IMR-90 (cell line): ENCODE measurements at regions not wholly inside any gene's neighbourhood (a gene's known extent, or its start where the extent isn't known, plus 50 kb on each side); places are given as distances from the start of the nearest gene placed in this dataset.

Source experiments
- ATAC-seq: fragments of 200-7000 bp; cut with Tn5 transposase; 2 replicates; pipeline ENCODE4 v1.9.1; 2020; ENCODE audit warnings: low read depth, mild to moderate bottlenecking, moderate library complexity
- BruUV-seq: library from RNA; stranded (reverse); fragments of 400-500 nt; replicated peaks from 2 replicates; lab custom pipeline; 2021; lab: Mats Ljungman, UMichigan
- CTCF ChIA-PET: fragments of 300-600 bp; formaldehyde crosslinking; extraction: SDS; loops from one replicate; lab custom pipeline; 2021; ENCODE audit warnings: antibody characterized with exemption; lab: Yijun Ruan, JAX
- POLR2A ChIA-PET: fragments of 300-600 bp; sonication (Branson Sonifier 250); formaldehyde crosslinking; loops from one replicate; lab custom pipeline; 2022; ENCODE audit warnings: antibody characterized with exemption; ENCODE audit not compliant: unreplicated experiment; lab: Charles Lee
- DNase-seq: peaks from one replicate; pipeline ENCODE4 v3.0.0; 2013
- H2AFZ ChIP-seq: replicated peaks from 2 replicates; pipeline ENCODE3; 2013; ENCODE audit warnings: low read length, mild to moderate bottlenecking; ENCODE audit not compliant: poor library complexity
- H2AK5ac ChIP-seq: 2 replicates; pipeline ENCODE4 v1.6.1; 2013; ENCODE audit warnings: low read depth, low read length, inconsistent platforms
- H2AK9ac ChIP-seq: replicated peaks from 2 replicates; pipeline ENCODE3; 2013; ENCODE audit warnings: mild to moderate bottlenecking, low read depth, low read length, moderate library complexity; ENCODE audit not compliant: poor library complexity
- H2BK120ac ChIP-seq: 2 replicates; pipeline ENCODE4 v1.6.1; 2013; ENCODE audit warnings: low read depth, low read length, inconsistent platforms
- H2BK15ac ChIP-seq: 3 replicates; pipeline ENCODE4 v1.6.1; 2013; ENCODE audit warnings: low read depth, low read length, inconsistent platforms
- H2BK20ac ChIP-seq: 2 replicates; pipeline ENCODE4 v1.6.1; 2013; ENCODE audit warnings: low read depth, mild to moderate bottlenecking, inconsistent platforms, low read length, moderate library complexity
- H2BK5ac ChIP-seq: 2 replicates; pipeline ENCODE4 v1.6.1; 2013; ENCODE audit warnings: mild to moderate bottlenecking, low read depth, low read length, inconsistent platforms; ENCODE audit not compliant: poor library complexity, severe bottlenecking
- H3K14ac ChIP-seq: replicated peaks from 2 replicates; pipeline ENCODE4 v1.6.1; 2013; ENCODE audit warnings: low read depth, low read length, inconsistent platforms
- H3K18ac ChIP-seq: 2 replicates; pipeline ENCODE4 v1.6.1; 2013; ENCODE audit warnings: low read depth, low read length, control low read depth
- H3K23ac ChIP-seq: 2 replicates; pipeline ENCODE4 v1.6.1; 2013; ENCODE audit warnings: low read depth, low read length, inconsistent platforms
- H3K27ac ChIP-seq: 2 replicates; pipeline ENCODE4 v1.5.1; 2013; ENCODE audit warnings: mild to moderate bottlenecking, control low read depth, low read length; ENCODE audit not compliant: insufficient read depth
- H3K27me3 ChIP-seq: 2 replicates; pipeline ENCODE4 v1.6.1; 2013; ENCODE audit warnings: low read length; ENCODE audit not compliant: control insufficient read depth, insufficient read depth
- H3K36me3 ChIP-seq: 2 replicates; pipeline ENCODE4 v1.6.1; 2013; ENCODE audit warnings: low read length, mixed read lengths; ENCODE audit not compliant: control insufficient read depth, insufficient read depth
- H3K4ac ChIP-seq: 2 replicates; pipeline ENCODE4 v1.6.1; 2013; ENCODE audit warnings: low read depth, low read length, inconsistent platforms
- H3K4me1 ChIP-seq: 2 replicates; pipeline ENCODE4 v1.6.1; 2013; ENCODE audit warnings: low read length, mixed read lengths; ENCODE audit not compliant: control insufficient read depth, insufficient read depth
- H3K4me2 ChIP-seq: 2 replicates; pipeline ENCODE4 v1.6.1; 2013; ENCODE audit warnings: low read depth, mild to moderate bottlenecking, control low read depth, low read length, moderate library complexity
- H3K4me3 ChIP-seq: 2 replicates; pipeline ENCODE4 v1.5.1; 2013; ENCODE audit warnings: low read depth, mild to moderate bottlenecking, control low read depth, low read length, moderate library complexity; ENCODE audit not compliant: insufficient read depth
- H3K56ac ChIP-seq: 2 replicates; pipeline ENCODE4 v1.6.1; 2013; ENCODE audit warnings: low read length, inconsistent platforms; ENCODE audit not compliant: insufficient read depth; ENCODE audit errors: extremely low read depth
- H3K79me1 ChIP-seq, 2 experiments: 2 replicates each; pipeline ENCODE4 v1.6.1; 2013; ENCODE audit warnings: low read length in 2 of 2, inconsistent platforms in 1 of 2, low read depth in 1 of 2
- H3K9ac ChIP-seq: 2 replicates; pipeline ENCODE4 v1.6.1; 2013; ENCODE audit warnings: low read depth, low read length, control low read depth
- H3K9me1 ChIP-seq: 2 replicates; pipeline ENCODE4 v1.6.1; 2013; ENCODE audit warnings: low read length, inconsistent platforms; ENCODE audit not compliant: insufficient read depth
- H3K9me3 ChIP-seq: 2 replicates; pipeline ENCODE4 v1.6.1; 2013; ENCODE audit warnings: low read length; ENCODE audit not compliant: control insufficient read depth, insufficient read depth
- H4K20me1 ChIP-seq: 2 replicates; pipeline ENCODE4 v1.6.1; 2013; ENCODE audit warnings: low read length, inconsistent platforms; ENCODE audit not compliant: insufficient read depth
- H4K5ac ChIP-seq: 2 replicates; pipeline ENCODE4 v1.6.1; 2013; ENCODE audit warnings: mild to moderate bottlenecking, low read depth, low read length, control low read depth
- H4K8ac ChIP-seq, 2 experiments: 2 replicates each; pipeline ENCODE4 v1.6.1; 2013; ENCODE audit warnings: low read depth in 2 of 2, low read length in 2 of 2, control low read depth in 1 of 2, inconsistent platforms in 1 of 2
- H4K91ac ChIP-seq: 2 replicates; pipeline ENCODE4 v1.6.1; 2013; ENCODE audit warnings: low read depth, low read length, inconsistent platforms; ENCODE audit not compliant: insufficient read depth
- MAFK ChIP-seq: IDR thresholded peaks from 2 replicates; pipeline ENCODE4 v1.6.1; 2012; ENCODE audit warnings: low read depth, low read length, improper control_type of control experiment
- WGBS, 2 experiments: methylation state at CpG; one replicate each; pipeline versions ENCODE4 v1.1.5 to v1.1.7; 2013; ENCODE audit warnings: missing lambda C conversion rate in 2 of 2; ENCODE audit not compliant: insufficient read length in 1 of 2; ENCODE audit errors: extremely low coverage in 2 of 2; 5-methylcytosine and 5-hydroxymethylcytosine counted together
- dilution Hi-C: fragments of 300-500 bp; cut with HindIII; formaldehyde crosslinking; loops from one replicate; pipeline ENCODE4 v1.14.3; 2018; ENCODE audit warnings: low sequenced_read_pairs; ENCODE audit not compliant: unreplicated experiment
- in situ Hi-C: fragments of 300-500 bp; cut with MboI; formaldehyde crosslinking; loops from 3 replicates; pipeline ENCODE4 v1.14.3; 2019; ENCODE audit warnings: low sequenced_read_pairs, inconsistent platforms, mixed read lengths
- intact Hi-C: fragments of 100-400 bp; cut with micrococcal nuclease; formaldehyde crosslinking; loops from 2 replicates; pipeline ENCODE4 v1.10.0; 2022
- TF ChIP-seq, protein P1 (sequence below): conservative IDR thresholded peaks from 2 replicates; pipeline ENCODE4 v1.5.1; 2012; ENCODE audit warnings: mild to moderate bottlenecking, low read depth, low read length, improper control_type of control experiment

DNA sequence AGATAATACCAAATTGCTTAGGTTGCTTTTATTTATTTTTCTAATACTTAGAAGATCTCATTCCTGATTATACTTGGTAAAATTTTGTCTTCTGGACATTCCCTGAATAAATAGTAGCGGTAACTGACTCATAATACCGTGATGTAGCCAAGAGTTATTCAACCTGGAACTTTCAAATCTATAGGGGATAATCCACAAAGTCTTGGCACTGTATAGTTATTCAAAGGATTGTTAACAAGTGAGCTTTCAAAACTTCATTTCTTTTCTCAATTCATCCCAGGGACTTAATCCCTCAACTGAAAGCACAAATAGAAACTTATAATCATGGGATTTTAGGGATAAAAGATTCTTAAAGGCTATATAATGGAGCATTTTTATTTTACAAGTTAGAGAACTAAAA lies 1383.3 kb downstream of the FAM133A start:
- no peak overlapping the region for H3K4ac ChIP-seq
- H2BK120ac ChIP-seq: no peak overlapping the region
- no peak overlapping the region for H4K91ac ChIP-seq
- no peak overlapping the region for H3K27ac ChIP-seq
- no peaks in the 10 kb centered on the region for H3K79me1 ChIP-seq
- H2BK5ac ChIP-seq: no peak overlapping the region
- WGBS, 2 experiments: no CpG with 5 or more reads among the region's 2 CpGs
- H2AK5ac ChIP-seq: no peak overlapping the region
- intact Hi-C loops (no loop called here), dilution Hi-C loops (no loop called here), in situ Hi-C loops (no loop called here)
- POLR2A ChIA-PET: no interaction called here
- H3K27me3 ChIP-seq: no peaks in the 10 kb centered on the region; the same call in 1 of the 2 replicates
- H4K20me1 ChIP-seq: no peaks in the 10 kb centered on the region
- BruUV-seq: no TSS peak
- H3K4me2 ChIP-seq: no peak overlapping the region
- no peak overlapping the region for H3K9ac ChIP-seq
- no peak overlapping the region for H4K5ac ChIP-seq
- no peak for ATAC-seq
- H3K4me1 ChIP-seq: no peaks in the 10 kb centered on the region
- no peak overlapping the region for H2AK9ac ChIP-seq
- no peak overlapping the region for H2BK20ac ChIP-seq
- no peak overlapping the region for H3K18ac ChIP-seq
- H2BK15ac ChIP-seq: no peak overlapping the region
- peak; percentile 4 for DNase-seq
- peak; percentile 47; the same call in 1 of the 2 replicates for TF ChIP-seq MAFK
- TF ChIP-seq, protein P1, sequence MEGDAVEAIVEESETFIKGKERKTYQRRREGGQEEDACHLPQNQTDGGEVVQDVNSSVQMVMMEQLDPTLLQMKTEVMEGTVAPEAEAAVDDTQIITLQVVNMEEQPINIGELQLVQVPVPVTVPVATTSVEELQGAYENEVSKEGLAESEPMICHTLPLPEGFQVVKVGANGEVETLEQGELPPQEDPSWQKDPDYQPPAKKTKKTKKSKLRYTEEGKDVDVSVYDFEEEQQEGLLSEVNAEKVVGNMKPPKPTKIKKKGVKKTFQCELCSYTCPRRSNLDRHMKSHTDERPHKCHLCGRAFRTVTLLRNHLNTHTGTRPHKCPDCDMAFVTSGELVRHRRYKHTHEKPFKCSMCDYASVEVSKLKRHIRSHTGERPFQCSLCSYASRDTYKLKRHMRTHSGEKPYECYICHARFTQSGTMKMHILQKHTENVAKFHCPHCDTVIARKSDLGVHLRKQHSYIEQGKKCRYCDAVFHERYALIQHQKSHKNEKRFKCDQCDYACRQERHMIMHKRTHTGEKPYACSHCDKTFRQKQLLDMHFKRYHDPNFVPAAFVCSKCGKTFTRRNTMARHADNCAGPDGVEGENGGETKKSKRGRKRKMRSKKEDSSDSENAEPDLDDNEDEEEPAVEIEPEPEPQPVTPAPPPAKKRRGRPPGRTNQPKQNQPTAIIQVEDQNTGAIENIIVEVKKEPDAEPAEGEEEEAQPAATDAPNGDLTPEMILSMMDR: no peak
- H3K9me3 ChIP-seq: no peaks in the 10 kb centered on the region
- no peak overlapping the region for H3K4me3 ChIP-seq
- no peak overlapping the region for H3K14ac ChIP-seq
- CTCF ChIA-PET: no interaction called here
- no peak overlapping the region for H3K23ac ChIP-seq
- no peaks in the 10 kb centered on the region for H3K36me3 ChIP-seq
- H3K9me1 ChIP-seq: no peaks in the 10 kb centered on the region
- H2AFZ ChIP-seq: no peak overlapping the region
- no peak overlapping the region for H3K56ac ChIP-seq
- no peak overlapping the region for H4K8ac ChIP-seq
